ENCODE measurements at regions not wholly inside any gene's neighbourhood (a gene's known extent, or its start where the extent isn't known, plus 50 kb on each side); places are given as distances from the start of the nearest gene placed in this dataset.

GRCh38 chr1:79264285-79264684 is 257.8 kb upstream of the ADGRL4 start:
- intact Hi-C loops (cut with DNase I) = no loop called here

GRCh38 chr1:79262745-79263258 is 256.3 kb upstream of the ADGRL4 start:
- TF ChIP-seq CTCF (IDR thresholded peaks at IDR 0.05) (no peak), POLR2AphosphoS5 (IDR thresholded peaks at IDR 0.05) (peak in 1 of 4 donors; percentile 23)
- H3K4me3 ChIP-seq = no peak overlapping the region
- no peaks in the 10 kb centered on the region for H3K36me3 ChIP-seq
- H3K27ac ChIP-seq = no peak overlapping the region
- H3K27me3 ChIP-seq = no peaks in the 10 kb centered on the region
- DNase-seq = no peak
- WGBS, 2 donors = 58 to 68% methylated on average over 3 of the region's 3 CpGs
- H3K9me3 ChIP-seq = no peaks in the 10 kb centered on the region
- peaks cover 0 to 7% (median 2%) of the 10 kb centered on the region in 4 donors for H3K4me1 ChIP-seq
- intact Hi-C loops (cut with DNase I) = no loop called here

More at GRCh38 chr1:79264285-79264684, 257.8 kb upstream of the ADGRL4 start:
- H3K36me3 ChIP-seq = no peaks in the 10 kb centered on the region
- no peak for TF ChIP-seq EP300 (IDR thresholded peaks at IDR 0.05)
- no peak for TF ChIP-seq CTCF (IDR thresholded peaks at IDR 0.05)
- no peak for TF ChIP-seq POLR2A (IDR thresholded peaks at IDR 0.05)
- no peak for TF ChIP-seq POLR2AphosphoS5 (IDR thresholded peaks at IDR 0.05)
- no peaks in the 10 kb centered on the region for H3K9me3 ChIP-seq
- WGBS, 2 donors = 12 to 44% methylated on average over 1 of the region's 1 CpG
- no peak for DNase-seq
- peaks cover 0 to 7% (median 2%) of the 10 kb centered on the region in 4 donors for H3K4me1 ChIP-seq
- no peak overlapping the region for H3K4me3 ChIP-seq
- no peaks in the 10 kb centered on the region for H3K27me3 ChIP-seq
- no peak overlapping the region for H3K27ac ChIP-seq

GRCh38 chr1:79259390-79260336 is 253.1 kb upstream of the ADGRL4 start:
- TF ChIP-seq POLR2A (IDR thresholded peaks at IDR 0.05) (no peak), CTCF (IDR thresholded peaks at IDR 0.05) (peak in 1 of 4 experiments; percentile 39), EP300 (IDR thresholded peaks at IDR 0.05) (no peak)
- H3K4me3 ChIP-seq = no peak overlapping the region

GRCh38 chr1:79255421-79255820 is 248.9 kb upstream of the ADGRL4 start:
- intact Hi-C loops (cut with DNase I) = no loop called here
- Histone ChIP-seq H3K4me1 (no peaks in the 10 kb centered on the region), H3K4me3 (no peak overlapping the region), H3K9me3 (no peaks in the 10 kb centered on the region), H3K27me3 (no peaks in the 10 kb centered on the region), H3K36me3 (no peaks in the 10 kb centered on the region), H3K27ac (no peak overlapping the region)
- 27 to 72% methylated on average over 2 of the region's 2 CpGs for WGBS, 2 donors
- TF ChIP-seq POLR2A (IDR thresholded peaks at IDR 0.05) = no peak
- TF ChIP-seq EP300 (IDR thresholded peaks at IDR 0.05) = no peak
- no peak for TF ChIP-seq POLR2AphosphoS5 (IDR thresholded peaks at IDR 0.05)
- no peak for TF ChIP-seq CTCF (IDR thresholded peaks at IDR 0.05)
- no peak for DNase-seq

More at GRCh38 chr1:79259390-79260336, 253.1 kb upstream of the ADGRL4 start:
- H3K36me3 ChIP-seq = no peaks in the 10 kb centered on the region
- DNase-seq = no peak
- H3K27me3 ChIP-seq = no peaks in the 10 kb centered on the region
- WGBS, 2 donors = 55 to 60% methylated on average over 5 of the region's 5 CpGs
- peaks cover 0 to 7% (median 2%) of the 10 kb centered on the region in 4 donors for H3K4me1 ChIP-seq
- no peak overlapping the region for H3K27ac ChIP-seq
- no peaks in the 10 kb centered on the region for H3K9me3 ChIP-seq
- intact Hi-C loops (cut with DNase I) = no loop called here

Data from sigmoid colon (tissue), 6 donors.